ENCODE measurements at regions not wholly inside any gene's neighbourhood (a gene's known extent, or its start where the extent isn't known, plus 50 kb on each side); places are given as distances from the start of the nearest gene placed in this dataset.

- Histone ChIP-seq H3K79me2 (ENCODE audit: insufficient read depth, low read length) (no peaks in the 10 kb centered on the region), H3K4me1 (ENCODE audit: control insufficient read depth in 1 of 2, insufficient read depth in 2 of 2, low read length in 2 of 2) (no peaks in the 10 kb centered on the region), H2AFZ (ENCODE audit: low read depth, low read length, poor library complexity, severe bottlenecking) (no peak overlapping the region), H3K9ac (ENCODE audit: low read length) (no peak overlapping the region), H3K9me3 (ENCODE audit: control insufficient read depth in 1 of 2, insufficient read depth in 1 of 2, low read depth in 1 of 2, low read length in 2 of 2) (peaks cover 12 to 34% of the 10 kb centered on the region in 2 experiments; a peak in 2 of 4 replicates), H3K27ac (ENCODE audit: low read depth, low read length) (no peak overlapping the region), H3K36me3 (ENCODE audit: control insufficient read depth in 1 of 2, insufficient read depth in 2 of 2, low read length in 2 of 2) (no peaks in the 10 kb centered on the region), H3K4me3 (replicated peaks in 1 of 2; ENCODE audit: low read depth in 1 of 2, low read length in 2 of 2) (no peak overlapping the region), H3K4me2 (ENCODE audit: low read length) (no peak overlapping the region), H3K9me2 (ENCODE audit: insufficient read depth) (no peaks in the 10 kb centered on the region), H4K20me1 (ENCODE audit: insufficient read depth) (no peaks in the 10 kb centered on the region), H3K27me3 (ENCODE audit: insufficient read depth, low read length) (no peaks in the 10 kb centered on the region)
- RAD21 ChIA-PET (ENCODE audit: low non-redundant PET in 1 of 2, low total read pairs in 2 of 2, uncharacterized antibody in 2 of 2, unreplicated experiment in 2 of 2), result no interaction called here
- DNase-seq (ENCODE audit: low read depth, low spot score), result no peak
- TF ChIP-seq ZBTB33 (IDR thresholded peaks at IDR 0.05; ENCODE audit: extremely low read depth, insufficient replicate concordance, low read length), result no peak
- TF ChIP-seq, protein P1, sequence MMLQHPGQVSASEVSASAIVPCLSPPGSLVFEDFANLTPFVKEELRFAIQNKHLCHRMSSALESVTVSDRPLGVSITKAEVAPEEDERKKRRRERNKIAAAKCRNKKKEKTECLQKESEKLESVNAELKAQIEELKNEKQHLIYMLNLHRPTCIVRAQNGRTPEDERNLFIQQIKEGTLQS (IDR thresholded peaks at IDR 0.05), result no peak
- TF ChIP-seq POLR2AphosphoS5 (IDR thresholded peaks at IDR 0.05; ENCODE audit: low read depth, low read length), result no peak
- TF ChIP-seq EZH2phosphoT487 (IDR thresholded peaks at IDR 0.05; ENCODE audit: borderline replicate concordance), result no peak
- no peak for TF ChIP-seq ZFX (IDR thresholded peaks at IDR 0.05)
- TF ChIP-seq, protein P2, sequence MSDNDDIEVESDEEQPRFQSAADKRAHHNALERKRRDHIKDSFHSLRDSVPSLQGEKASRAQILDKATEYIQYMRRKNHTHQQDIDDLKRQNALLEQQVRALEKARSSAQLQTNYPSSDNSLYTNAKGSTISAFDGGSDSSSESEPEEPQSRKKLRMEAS (IDR thresholded peaks at IDR 0.05), result no peak
- TF ChIP-seq YY1 (IDR thresholded peaks at IDR 0.05; ENCODE audit: extremely low read depth, insufficient replicate concordance, low read depth, low read length), result no peak
- POLR2A ChIA-PET, result no interaction called here
- ATAC-seq, result no peak
- intact Hi-C loops (cut with micrococcal nuclease), result no loop called here
- BruUV-seq (replicated peaks), result no TSS peak
- CTCF ChIA-PET, result no interaction called here
These were observed 132.6 kb upstream of the USP29 start for GRCh38 chr19:56987184-56987583.

GRCh38 chr19:56988299-56988698 lies 131.5 kb upstream of the USP29 start:
- ChIA-PET CTCF (no interaction called here), POLR2A (no interaction called here), RAD21 (ENCODE audit: low non-redundant PET in 1 of 2, low total read pairs in 2 of 2, uncharacterized antibody in 2 of 2, unreplicated experiment in 2 of 2) (no interaction called here)
- no TSS peak for BruUV-seq (replicated peaks)
- H3K4me3 ChIP-seq (replicated peaks in 1 of 2; ENCODE audit: low read depth in 1 of 2, low read length in 2 of 2), result no peak overlapping the region
- no peak overlapping the region for H3K4me2 ChIP-seq (ENCODE audit: low read length)
- no peak overlapping the region for H3K9ac ChIP-seq (ENCODE audit: low read length)
- no peak overlapping the region for H2AFZ ChIP-seq (ENCODE audit: low read depth, low read length, poor library complexity, severe bottlenecking)
- H3K27ac ChIP-seq (ENCODE audit: low read depth, low read length), result no peak overlapping the region
- no peak for DNase-seq (ENCODE audit: low read depth, low spot score)
- no peaks in the 10 kb centered on the region for H3K36me3 ChIP-seq (ENCODE audit: control insufficient read depth in 1 of 2, insufficient read depth in 2 of 2, low read length in 2 of 2)
- no peaks in the 10 kb centered on the region for H4K20me1 ChIP-seq (ENCODE audit: insufficient read depth)
- no peaks in the 10 kb centered on the region for H3K27me3 ChIP-seq (ENCODE audit: insufficient read depth, low read length)
- H3K9me2 ChIP-seq (ENCODE audit: insufficient read depth), result no peaks in the 10 kb centered on the region
- ATAC-seq, result no peak
- H3K9me3 ChIP-seq (ENCODE audit: control insufficient read depth in 1 of 2, insufficient read depth in 1 of 2, low read depth in 1 of 2, low read length in 2 of 2), result peaks cover 13 to 36% of the 10 kb centered on the region in 2 experiments; a peak in 2 of 4 replicates
- intact Hi-C loops (cut with micrococcal nuclease), result no loop called here
- H3K4me1 ChIP-seq (ENCODE audit: control insufficient read depth in 1 of 2, insufficient read depth in 2 of 2, low read length in 2 of 2), result no peaks in the 10 kb centered on the region
- no peaks in the 10 kb centered on the region for H3K79me2 ChIP-seq (ENCODE audit: insufficient read depth, low read length)
- TF ChIP-seq SP1 (IDR thresholded peaks at IDR 0.05; ENCODE audit: low read depth) (no peak), SRF (IDR thresholded peaks at IDR 0.05; ENCODE audit: low read depth) (no peak), ZNF274 (IDR thresholded peaks at IDR 0.05; ENCODE audit: low read depth, low read length) (no peak), ZBTB33 (IDR thresholded peaks at IDR 0.05; ENCODE audit: extremely low read depth, insufficient replicate concordance, low read length) (no peak), YY1 (IDR thresholded peaks at IDR 0.05; ENCODE audit: extremely low read depth, insufficient replicate concordance, low read depth, low read length) (no peak), ELF1 (IDR thresholded peaks at IDR 0.05; ENCODE audit: borderline replicate concordance, low read depth) (no peak)
- TF ChIP-seq, protein P3, sequence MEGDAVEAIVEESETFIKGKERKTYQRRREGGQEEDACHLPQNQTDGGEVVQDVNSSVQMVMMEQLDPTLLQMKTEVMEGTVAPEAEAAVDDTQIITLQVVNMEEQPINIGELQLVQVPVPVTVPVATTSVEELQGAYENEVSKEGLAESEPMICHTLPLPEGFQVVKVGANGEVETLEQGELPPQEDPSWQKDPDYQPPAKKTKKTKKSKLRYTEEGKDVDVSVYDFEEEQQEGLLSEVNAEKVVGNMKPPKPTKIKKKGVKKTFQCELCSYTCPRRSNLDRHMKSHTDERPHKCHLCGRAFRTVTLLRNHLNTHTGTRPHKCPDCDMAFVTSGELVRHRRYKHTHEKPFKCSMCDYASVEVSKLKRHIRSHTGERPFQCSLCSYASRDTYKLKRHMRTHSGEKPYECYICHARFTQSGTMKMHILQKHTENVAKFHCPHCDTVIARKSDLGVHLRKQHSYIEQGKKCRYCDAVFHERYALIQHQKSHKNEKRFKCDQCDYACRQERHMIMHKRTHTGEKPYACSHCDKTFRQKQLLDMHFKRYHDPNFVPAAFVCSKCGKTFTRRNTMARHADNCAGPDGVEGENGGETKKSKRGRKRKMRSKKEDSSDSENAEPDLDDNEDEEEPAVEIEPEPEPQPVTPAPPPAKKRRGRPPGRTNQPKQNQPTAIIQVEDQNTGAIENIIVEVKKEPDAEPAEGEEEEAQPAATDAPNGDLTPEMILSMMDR (IDR thresholded peaks at IDR 0.05 in 2 of 3, conservative IDR thresholded peaks at IDR 0.05 in 1 of 3; ENCODE audit: borderline replicate concordance in 1 of 3, insufficient read depth in 1 of 3, low read depth in 2 of 3, low read length in 2 of 3), result no peak
